ENCODE measurements at regions not wholly inside any gene's neighbourhood (a gene's known extent, or its start where the extent isn't known, plus 50 kb on each side); places are given as distances from the start of the nearest gene placed in this dataset.

DNA sequence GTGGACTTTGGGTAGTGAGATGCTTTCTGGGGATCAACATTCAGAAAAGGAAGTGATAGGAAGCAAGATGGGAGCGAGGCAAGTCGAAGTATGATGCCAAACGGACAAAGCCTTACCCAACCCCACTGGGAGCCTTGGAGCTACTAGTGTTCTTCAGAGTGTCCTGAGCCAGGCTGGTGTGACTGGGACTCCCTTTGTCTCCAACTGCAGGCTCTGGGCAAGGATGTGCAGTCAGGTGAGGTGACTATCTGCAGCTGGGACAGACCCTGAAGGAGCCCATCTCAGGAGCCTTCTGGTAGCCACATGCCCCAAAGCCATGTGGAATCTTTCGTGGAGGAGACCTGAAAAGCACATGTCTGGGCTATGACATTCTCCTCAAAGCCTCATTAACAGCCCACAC, 360.6 kb downstream of the MTRR start:
- Histone ChIP-seq H2AFZ (ENCODE audit: low read depth, low read length) (no peak overlapping the region), H3K9me3 (replicated peaks; ENCODE audit: control insufficient read depth, insufficient read depth, low read length) (peaks cover 6% of the 10 kb centered on the region), H3K36me3 (ENCODE audit: control insufficient read depth in 2 of 2, extremely low read depth in 1 of 2, insufficient read depth in 2 of 2, low read length in 2 of 2) (no peaks in the 10 kb centered on the region), H3K27ac (ENCODE audit: insufficient read depth, low read depth, low read length) (no peak overlapping the region), H4K20me1 (replicated peaks; ENCODE audit: control insufficient read depth, extremely low read depth, insufficient read depth, low read length) (no peaks in the 10 kb centered on the region), H3K4me1 (ENCODE audit: control insufficient read depth, extremely low read depth, insufficient read depth, low read length) (no peaks in the 10 kb centered on the region), H3K79me2 (ENCODE audit: control insufficient read depth, insufficient read depth, low read length) (no peaks in the 10 kb centered on the region), H3K9ac (replicated peaks; ENCODE audit: extremely low read depth, insufficient read depth, low read length) (no peak overlapping the region), H3K9me1 (replicated peaks; ENCODE audit: control insufficient read depth, extremely low read depth, insufficient read depth, low read length) (no peaks in the 10 kb centered on the region), H3K4me3 (replicated peaks in 1 of 3; ENCODE audit: insufficient read depth in 1 of 3, low read depth in 1 of 3, low read length in 3 of 3) (no peak overlapping the region), H3K4me2 (ENCODE audit: insufficient read depth, low read length) (no peak overlapping the region), H3K27me3 (ENCODE audit: control insufficient read depth in 2 of 2, insufficient read depth in 2 of 2, low read length in 2 of 2) (no peaks in the 10 kb centered on the region)
- dilution Hi-C loops (cut with MboI; ENCODE audit: extremely low pct_ligation_motif_present, low sequenced_read_pairs) = no loop called here
- no TSS peak for BruUV-seq (replicated peaks)
- intact Hi-C loops (cut with micrococcal nuclease) = no loop called here
- FAIRE-seq (no peak), DNase-seq (ENCODE audit: low read depth, low spot score) (no peak)
- ChIA-PET POLR2A (no interaction called here), CTCF (no interaction called here)
- no peak for TF ChIP-seq EZH2 (IDR thresholded peaks at IDR 0.05; ENCODE audit: borderline replicate concordance, low read depth, low read length, severe bottlenecking)
- TF ChIP-seq POLR2AphosphoS5 (IDR thresholded peaks at IDR 0.05; ENCODE audit: insufficient read depth, low read depth, low read length) = no peak
- TF ChIP-seq POLR2A (IDR thresholded peaks at IDR 0.05; ENCODE audit: low read depth, low read length) = no peak
- TF ChIP-seq FOS (IDR thresholded peaks at IDR 0.05; ENCODE audit: borderline replicate concordance, insufficient read depth, low read length) = no peak
- TF ChIP-seq, protein P1, sequence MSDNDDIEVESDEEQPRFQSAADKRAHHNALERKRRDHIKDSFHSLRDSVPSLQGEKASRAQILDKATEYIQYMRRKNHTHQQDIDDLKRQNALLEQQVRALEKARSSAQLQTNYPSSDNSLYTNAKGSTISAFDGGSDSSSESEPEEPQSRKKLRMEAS (IDR thresholded peaks at IDR 0.05; ENCODE audit: insufficient read depth, insufficient read length) = no peak
- no peak for TF ChIP-seq JUN (IDR thresholded peaks at IDR 0.05; ENCODE audit: borderline replicate concordance, insufficient read depth, insufficient read length, low read depth)
- TF ChIP-seq, protein P2, sequence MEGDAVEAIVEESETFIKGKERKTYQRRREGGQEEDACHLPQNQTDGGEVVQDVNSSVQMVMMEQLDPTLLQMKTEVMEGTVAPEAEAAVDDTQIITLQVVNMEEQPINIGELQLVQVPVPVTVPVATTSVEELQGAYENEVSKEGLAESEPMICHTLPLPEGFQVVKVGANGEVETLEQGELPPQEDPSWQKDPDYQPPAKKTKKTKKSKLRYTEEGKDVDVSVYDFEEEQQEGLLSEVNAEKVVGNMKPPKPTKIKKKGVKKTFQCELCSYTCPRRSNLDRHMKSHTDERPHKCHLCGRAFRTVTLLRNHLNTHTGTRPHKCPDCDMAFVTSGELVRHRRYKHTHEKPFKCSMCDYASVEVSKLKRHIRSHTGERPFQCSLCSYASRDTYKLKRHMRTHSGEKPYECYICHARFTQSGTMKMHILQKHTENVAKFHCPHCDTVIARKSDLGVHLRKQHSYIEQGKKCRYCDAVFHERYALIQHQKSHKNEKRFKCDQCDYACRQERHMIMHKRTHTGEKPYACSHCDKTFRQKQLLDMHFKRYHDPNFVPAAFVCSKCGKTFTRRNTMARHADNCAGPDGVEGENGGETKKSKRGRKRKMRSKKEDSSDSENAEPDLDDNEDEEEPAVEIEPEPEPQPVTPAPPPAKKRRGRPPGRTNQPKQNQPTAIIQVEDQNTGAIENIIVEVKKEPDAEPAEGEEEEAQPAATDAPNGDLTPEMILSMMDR (IDR thresholded peaks at IDR 0.05; ENCODE audit: extremely low read depth in 1 of 2, insufficient read depth in 1 of 2, low read depth in 1 of 2, low read length in 2 of 2) = no peak
- no peak for TF ChIP-seq GATA2 (IDR thresholded peaks at IDR 0.05; ENCODE audit: insufficient read depth, insufficient read length, low read depth, low read length)
- no peak for TF ChIP-seq MYC (IDR thresholded peaks at IDR 0.05; ENCODE audit: low read depth, low read length)

Data from endothelial cell of umbilical vein (primary cell).